DMS 273 (cell line): ENCODE measurements at regions not wholly inside any gene's neighbourhood (a gene's known extent, or its start where the extent isn't known, plus 50 kb on each side); places are given as distances from the start of the nearest gene placed in this dataset.
"Not testable (repeated sequence)": the region's sequence is repeated elsewhere in the genome, so short reads cannot be mapped to it uniquely, and the experiment has no call there.

Source experiments
- DNase-seq: peaks from one replicate; lab custom pipeline; 2025; ENCODE audit not compliant: unreplicated experiment; lab: John Stamatoyannopoulos, UW

- DNase-seq = no peak
Measured at GRCh38 chr18:44564922-44565321, 115.8 kb upstream of the SETBP1 start.

- no peak for DNase-seq
Measured at GRCh38 chr18:44568342-44568741, 112.3 kb upstream of the SETBP1 start.

- no peak for DNase-seq
Measured at GRCh38 chr18:44568986-44569385, 111.7 kb upstream of the SETBP1 start.

GRCh38 chr18:44569391-44570055, 111.2 kb upstream of the SETBP1 start:
- no peak for DNase-seq

- DNase-seq = peak; percentile 64
Measured at GRCh38 chr18:44579028-44579702, 101.5 kb upstream of the SETBP1 start.

- DNase-seq = no peak
Measured at GRCh38 chr18:44579745-44580144, 100.9 kb upstream of the SETBP1 start.

GRCh38 chr18:44580159-44580558, 100.5 kb upstream of the SETBP1 start:
- DNase-seq = no peak

GRCh38 chr18:44580782-44581181, 99.9 kb upstream of the SETBP1 start:
- not testable (repeated sequence) for DNase-seq

GRCh38 chr18:44582456-44582855, 98.2 kb upstream of the SETBP1 start:
- no peak for DNase-seq

- DNase-seq = no peak
Measured at GRCh38 chr18:44584900-44585299, 95.8 kb upstream of the SETBP1 start.

GRCh38 chr18:44586782-44587524, 93.7 kb upstream of the SETBP1 start:
- DNase-seq = peak; percentile 4

GRCh38 chr18:44588508-44588907, 92.2 kb upstream of the SETBP1 start:
- no peak for DNase-seq

- no peak for DNase-seq
Measured at GRCh38 chr18:44589693-44590355, 90.9 kb upstream of the SETBP1 start.

GRCh38 chr18:44590956-44591670, 89.6 kb upstream of the SETBP1 start:
- no peak for DNase-seq

GRCh38 chr18:44592639-44593038, 88.0 kb upstream of the SETBP1 start:
- no peak for DNase-seq

GRCh38 chr18:44594799-44595467, 85.8 kb upstream of the SETBP1 start:
- no peak for DNase-seq

- DNase-seq = no peak
Measured at GRCh38 chr18:44597797-44598196, 82.9 kb upstream of the SETBP1 start.

- DNase-seq = peak; percentile 3
Measured at GRCh38 chr18:44598514-44598913, 82.2 kb upstream of the SETBP1 start.

GRCh38 chr18:44599412-44599811, 81.3 kb upstream of the SETBP1 start:
- no peak for DNase-seq

GRCh38 chr18:44601447-44601846, 79.2 kb upstream of the SETBP1 start:
- peak; percentile 40 for DNase-seq
